ENCODE measurements at regions not wholly inside any gene's neighbourhood (a gene's known extent, or its start where the extent isn't known, plus 50 kb on each side); places are given as distances from the start of the nearest gene placed in this dataset.

GRCh38 chr11:122345586-122345985 is 229.6 kb upstream of the BLID start:
- H3K9me3 Mint-ChIP-seq: peaks cover 1% of the 10 kb centered on the region
- TF ChIP-seq, protein P1, sequence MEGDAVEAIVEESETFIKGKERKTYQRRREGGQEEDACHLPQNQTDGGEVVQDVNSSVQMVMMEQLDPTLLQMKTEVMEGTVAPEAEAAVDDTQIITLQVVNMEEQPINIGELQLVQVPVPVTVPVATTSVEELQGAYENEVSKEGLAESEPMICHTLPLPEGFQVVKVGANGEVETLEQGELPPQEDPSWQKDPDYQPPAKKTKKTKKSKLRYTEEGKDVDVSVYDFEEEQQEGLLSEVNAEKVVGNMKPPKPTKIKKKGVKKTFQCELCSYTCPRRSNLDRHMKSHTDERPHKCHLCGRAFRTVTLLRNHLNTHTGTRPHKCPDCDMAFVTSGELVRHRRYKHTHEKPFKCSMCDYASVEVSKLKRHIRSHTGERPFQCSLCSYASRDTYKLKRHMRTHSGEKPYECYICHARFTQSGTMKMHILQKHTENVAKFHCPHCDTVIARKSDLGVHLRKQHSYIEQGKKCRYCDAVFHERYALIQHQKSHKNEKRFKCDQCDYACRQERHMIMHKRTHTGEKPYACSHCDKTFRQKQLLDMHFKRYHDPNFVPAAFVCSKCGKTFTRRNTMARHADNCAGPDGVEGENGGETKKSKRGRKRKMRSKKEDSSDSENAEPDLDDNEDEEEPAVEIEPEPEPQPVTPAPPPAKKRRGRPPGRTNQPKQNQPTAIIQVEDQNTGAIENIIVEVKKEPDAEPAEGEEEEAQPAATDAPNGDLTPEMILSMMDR (IDR thresholded peaks at IDR 0.05; ENCODE audit: unreplicated experiment in 3 of 3): no peak
- peak overlapping the region; percentile 71 to 88 (median 77) for H3K27ac Mint-ChIP-seq
- H3K36me3 Mint-ChIP-seq (ENCODE audit: low read depth): no peaks in the 10 kb centered on the region
- peaks cover 57% of the 10 kb centered on the region for H3K4me1 Mint-ChIP-seq
- H3K27me3 Mint-ChIP-seq (ENCODE audit: low read depth): no peaks in the 10 kb centered on the region
- peak overlapping the region in 1 of 3 experiments; percentile 50 for H3K4me3 Mint-ChIP-seq

- TF ChIP-seq, protein P1 (IDR thresholded peaks at IDR 0.05; ENCODE audit: unreplicated experiment in 3 of 3): no peak
- Mint-ChIP-seq H3K9me3 (no peaks in the 10 kb centered on the region), H3K27me3 (ENCODE audit: low read depth) (no peaks in the 10 kb centered on the region), H3K36me3 (ENCODE audit: low read depth) (no peaks in the 10 kb centered on the region), H3K4me3 (peak overlapping the region in 1 of 3 experiments; percentile 7), H3K27ac (peak overlapping the region; percentile 77 to 93 (median 86)), H3K4me1 (peaks cover 69% of the 10 kb centered on the region)
Observed at GRCh38 chr11:122344215-122344614, 228.2 kb upstream of the BLID start.

- Mint-ChIP-seq H3K9me3 (no peaks in the 10 kb centered on the region), H3K4me1 (peaks cover 78% of the 10 kb centered on the region), H3K36me3 (ENCODE audit: low read depth) (no peaks in the 10 kb centered on the region), H3K27me3 (ENCODE audit: low read depth) (no peaks in the 10 kb centered on the region), H3K27ac (peak overlapping the region; percentile 70 to 96 (median 88)), H3K4me3 (peak overlapping the region in 1 of 3 experiments; percentile 2)
- TF ChIP-seq, protein P1 (IDR thresholded peaks at IDR 0.05; ENCODE audit: unreplicated experiment in 3 of 3): no peak
Observed at GRCh38 chr11:122343210-122343609, 227.2 kb upstream of the BLID start.

DNA sequence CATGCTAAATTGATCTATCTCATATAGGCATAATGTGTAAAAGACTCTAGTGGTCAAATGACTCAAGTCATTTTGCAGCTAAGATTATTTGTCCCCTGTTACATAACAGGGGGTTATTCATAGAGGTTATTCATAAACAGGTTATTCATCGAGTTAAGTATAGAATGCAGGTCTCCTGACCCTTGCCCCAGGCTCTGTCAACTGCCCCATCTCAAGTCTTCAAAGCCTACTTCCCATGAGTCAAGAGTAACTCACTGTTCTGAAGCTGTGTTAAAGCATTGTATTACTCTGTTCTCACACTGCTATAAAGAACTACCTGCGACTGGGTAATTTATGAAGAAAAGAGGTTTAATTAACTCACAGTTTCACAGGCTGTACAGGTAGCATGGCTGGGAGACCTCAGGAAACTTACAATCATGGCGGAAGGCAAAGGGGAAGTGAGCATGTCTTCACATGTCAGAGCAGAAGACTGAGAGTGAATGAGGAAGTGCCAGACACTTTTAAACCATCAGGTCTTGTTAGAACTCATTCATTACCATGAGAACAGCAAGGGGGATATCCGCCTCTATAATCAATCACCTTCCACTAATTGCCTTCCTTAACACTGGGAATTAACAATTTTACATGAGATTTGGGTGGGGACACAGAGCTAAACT is 226.2 kb upstream of the BLID start:
- peak overlapping the region; percentile 64 to 96 (median 88) for H3K27ac Mint-ChIP-seq
- no peaks in the 10 kb centered on the region for H3K9me3 Mint-ChIP-seq
- H3K4me1 Mint-ChIP-seq: peaks cover 78% of the 10 kb centered on the region
- H3K4me3 Mint-ChIP-seq: no peak overlapping the region
- TF ChIP-seq, protein P1 (IDR thresholded peaks at IDR 0.05; ENCODE audit: unreplicated experiment in 3 of 3): no peak
- H3K36me3 Mint-ChIP-seq (ENCODE audit: low read depth): no peaks in the 10 kb centered on the region
- H3K27me3 Mint-ChIP-seq (ENCODE audit: low read depth): no peaks in the 10 kb centered on the region

DNA sequence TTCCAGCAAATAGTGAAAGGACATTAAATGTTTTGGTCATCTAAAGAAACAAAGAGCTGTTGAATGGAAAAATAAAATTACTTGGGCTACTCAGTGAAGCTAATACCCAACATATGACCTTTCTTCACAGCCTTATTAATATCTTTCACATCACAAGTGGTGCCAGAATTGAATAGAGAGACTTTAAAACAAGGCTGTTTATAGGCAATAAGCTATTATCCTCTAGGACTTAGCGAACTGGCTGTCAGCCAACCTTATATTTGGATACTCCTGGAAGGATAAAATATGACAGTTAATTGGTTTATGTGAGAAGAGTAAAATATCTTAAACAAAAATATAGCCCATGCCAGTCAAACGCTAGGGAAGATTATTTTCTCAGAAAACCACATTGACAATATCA is 225.5 kb upstream of the BLID start:
- Mint-ChIP-seq H3K4me1 (peaks cover 84% of the 10 kb centered on the region), H3K27ac (peak overlapping the region; percentile 64 to 96 (median 88)), H3K4me3 (peak overlapping the region in 1 of 3 experiments; percentile 13), H3K9me3 (no peaks in the 10 kb centered on the region), H3K27me3 (ENCODE audit: low read depth) (no peaks in the 10 kb centered on the region), H3K36me3 (ENCODE audit: low read depth) (no peaks in the 10 kb centered on the region)
- TF ChIP-seq, protein P1 (IDR thresholded peaks at IDR 0.05; ENCODE audit: unreplicated experiment in 3 of 3): no peak

Data from nephron (organoid).